ENCODE measurements at regions not wholly inside any gene's neighbourhood (a gene's known extent, or its start where the extent isn't known, plus 50 kb on each side); places are given as distances from the start of the nearest gene placed in this dataset.
"Not testable (repeated sequence)": the region's sequence is repeated elsewhere in the genome, so short reads cannot be mapped to it uniquely, and the experiment has no call there.

DNA sequence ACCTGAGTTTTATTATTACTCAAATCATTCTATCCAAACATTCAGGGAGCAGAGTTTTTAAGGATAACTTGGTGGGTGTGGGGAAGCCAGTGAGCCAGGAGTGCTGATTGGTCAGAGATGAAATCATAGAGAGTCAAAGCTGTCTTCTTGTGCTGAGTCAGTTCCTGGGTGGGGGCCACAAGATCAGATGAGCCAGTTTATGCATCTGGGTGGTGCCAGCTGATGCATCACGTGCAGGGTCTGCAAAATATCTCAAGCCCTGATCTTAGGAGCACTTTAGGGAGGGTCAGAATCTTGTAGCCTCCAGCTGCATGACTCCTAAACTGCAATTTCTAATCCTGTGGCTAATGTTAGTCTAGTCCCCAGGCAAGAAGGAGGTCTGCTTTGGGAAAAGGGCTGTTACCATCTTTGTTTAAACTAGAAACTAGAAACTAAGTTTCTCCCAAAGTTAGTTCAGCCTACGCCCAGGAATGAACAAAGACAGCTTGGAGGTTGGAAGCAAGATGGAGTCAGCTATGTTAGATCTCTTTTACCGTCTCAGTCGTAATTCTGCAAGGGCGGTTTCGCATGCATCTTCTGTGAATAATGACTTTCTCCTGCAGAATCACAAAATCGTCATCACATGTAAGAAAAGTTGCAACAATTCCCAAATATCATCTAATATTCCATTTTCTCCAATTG, 97.5 kb downstream of the ZNF664 start:
- DNase-seq (ENCODE audit: low read depth) = not testable (repeated sequence)

DNA sequence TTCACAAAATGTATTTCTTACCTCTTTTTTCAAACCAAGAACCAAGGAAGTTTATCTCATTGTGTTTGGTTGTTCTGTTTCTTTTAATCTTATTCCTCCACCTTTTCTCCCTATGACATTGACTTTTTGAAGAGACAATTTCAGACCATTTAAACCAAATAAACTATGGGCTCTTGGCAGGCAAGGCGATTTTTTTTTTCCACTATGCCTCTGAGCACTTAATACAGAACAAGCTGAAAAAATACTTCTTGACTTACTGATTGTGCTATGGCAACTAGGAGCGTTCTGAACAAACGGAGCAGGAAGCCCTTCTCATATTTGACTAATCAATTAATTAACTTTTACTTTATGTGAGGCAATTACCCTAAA, 98.0 kb downstream of the ZNF664 start:
- no peak for DNase-seq (ENCODE audit: low read depth)

DNA sequence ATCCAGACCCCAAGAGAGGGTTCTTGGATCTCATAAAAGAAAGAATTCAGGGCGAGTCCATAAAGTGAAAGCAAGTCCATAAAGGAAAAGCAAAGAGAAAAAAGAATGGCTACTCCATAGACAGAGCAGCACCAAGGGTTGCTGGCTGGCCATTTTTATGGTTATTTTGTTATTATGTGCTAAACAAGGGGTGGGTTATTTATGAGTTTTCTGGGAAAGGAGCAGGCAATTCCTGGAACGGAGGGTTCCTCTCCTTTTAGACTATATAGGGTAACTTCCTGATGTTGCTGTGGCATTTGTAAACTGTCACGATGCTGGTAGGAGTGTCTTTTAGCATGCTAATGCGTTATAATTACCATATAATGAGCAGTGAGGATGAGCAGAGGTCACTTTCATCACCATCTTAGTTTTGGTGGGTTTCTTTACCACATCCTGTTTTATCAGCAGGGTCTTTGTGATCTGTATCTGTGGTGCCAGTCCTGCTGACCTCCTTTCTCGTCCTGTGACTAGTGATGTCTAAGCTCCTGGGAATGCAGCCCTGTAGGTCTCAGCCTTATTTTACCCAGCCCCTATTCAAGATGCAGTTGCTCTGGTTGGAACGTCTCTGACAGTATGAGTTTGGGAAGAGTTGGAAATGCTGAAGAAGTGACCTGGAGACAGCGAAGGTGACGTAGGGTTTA, 100.5 kb downstream of the ZNF664 start:
- no peak for DNase-seq (ENCODE audit: low read depth)

DNA sequence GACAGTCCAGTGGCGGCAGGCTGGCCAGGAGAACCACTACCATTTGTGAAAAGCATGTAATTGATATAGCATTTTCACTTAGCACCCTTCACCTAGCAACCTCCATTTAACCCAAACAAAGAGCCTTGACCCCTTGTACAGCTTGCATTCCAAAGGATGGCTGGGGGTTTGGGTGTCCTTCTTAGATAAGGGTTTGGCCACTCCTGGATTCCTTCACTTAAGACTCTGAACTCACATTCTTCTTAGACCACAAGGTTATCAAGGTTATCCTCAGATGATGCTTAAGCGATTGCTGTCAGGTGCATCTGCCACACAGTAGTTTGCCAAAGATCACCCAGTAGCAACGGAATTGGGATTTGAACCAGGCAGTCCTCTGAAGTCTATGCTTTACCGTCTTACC, 102.8 kb downstream of the ZNF664 start:
- DNase-seq (ENCODE audit: low read depth) = no peak

DNA sequence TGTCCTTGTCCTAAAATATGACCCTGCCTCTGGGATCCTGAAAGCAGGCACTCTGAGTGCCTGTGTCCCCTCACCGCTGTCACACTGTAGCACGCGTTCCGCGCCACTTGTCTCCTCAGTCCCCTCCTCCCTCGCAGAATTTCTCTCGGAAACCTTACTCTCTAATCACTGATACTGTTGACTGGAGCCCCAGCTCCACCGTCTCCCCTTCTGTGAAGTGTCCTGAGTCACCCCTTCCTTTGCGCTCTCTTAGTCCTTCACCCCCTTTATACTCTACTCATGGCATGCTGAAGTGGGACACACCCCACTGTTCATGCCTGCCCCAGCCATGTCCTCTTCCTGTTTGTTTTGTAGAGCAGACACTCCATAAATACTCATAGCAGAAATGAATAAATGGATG, 104.7 kb downstream of the ZNF664 start:
- no peak for DNase-seq (ENCODE audit: low read depth)

GRCh38 chr12:124078800-124079199, 105.8 kb downstream of the ZNF664 start:
- DNase-seq (ENCODE audit: low read depth) = no peak

DNA sequence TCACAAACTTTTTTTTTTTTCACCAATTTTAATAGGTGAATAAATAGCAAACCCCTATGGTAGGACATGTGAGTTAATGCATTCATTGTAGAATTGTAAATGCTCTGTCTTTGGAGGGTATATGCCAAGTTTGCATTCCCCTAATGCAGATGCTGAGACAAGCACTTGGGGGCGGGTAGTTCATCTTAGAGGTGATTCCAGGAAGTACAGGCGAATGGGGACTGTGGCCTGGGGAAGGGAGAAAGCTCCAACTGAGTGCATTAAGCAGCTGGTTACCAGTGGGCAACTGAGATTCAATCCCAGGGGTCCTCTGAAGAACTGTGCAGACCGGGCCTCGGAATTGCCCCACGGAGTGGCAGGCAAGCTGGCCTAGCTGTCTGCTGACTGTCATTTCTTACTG, 107.6 kb downstream of the ZNF664 start:
- no peak for DNase-seq (ENCODE audit: low read depth)

- no peak for DNase-seq (ENCODE audit: low read depth)
These were observed 109.0 kb downstream of the ZNF664 start for GRCh38 chr12:124082012-124082411.

DNA sequence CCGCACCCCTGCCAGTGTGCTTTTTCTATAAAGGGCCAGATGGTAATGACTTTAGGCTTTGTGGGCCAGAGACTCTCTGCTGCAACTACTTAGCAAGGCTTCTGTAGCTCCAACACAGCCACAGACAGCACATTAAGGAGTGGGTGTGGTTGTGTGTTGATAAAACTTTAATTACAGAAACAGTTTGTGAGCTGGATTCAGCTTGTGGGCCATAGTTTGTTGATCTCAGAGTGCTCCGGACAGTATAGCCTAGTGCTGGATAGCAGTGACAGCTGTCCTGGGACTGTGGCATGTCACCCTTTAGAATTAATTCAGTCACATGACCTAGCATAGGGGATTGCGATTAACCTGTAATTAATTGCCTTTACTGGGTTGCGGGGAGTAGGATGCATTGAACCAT, 109.7 kb downstream of the ZNF664 start:
- DNase-seq (ENCODE audit: low read depth) = no peak

DNA sequence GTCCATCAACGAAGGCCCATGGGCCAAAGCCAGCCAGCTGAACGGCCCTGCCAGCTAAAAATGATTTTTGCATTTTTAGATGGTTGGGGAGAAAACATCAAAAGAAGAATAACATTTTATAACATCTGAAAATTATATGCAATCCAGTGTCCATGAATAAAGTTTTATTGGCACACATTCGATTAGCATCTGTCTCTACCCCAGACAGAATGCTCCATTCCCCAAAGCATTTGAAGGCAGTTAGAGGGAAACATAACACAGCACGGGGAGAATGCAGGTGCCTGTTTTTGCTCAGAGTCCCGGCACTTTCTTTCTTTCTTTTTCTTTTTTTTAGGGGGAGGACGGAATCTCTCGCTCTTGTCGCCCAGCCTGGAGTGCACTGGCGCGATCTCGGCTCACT, 110.7 kb downstream of the ZNF664 start:
- DNase-seq (ENCODE audit: low read depth) = no peak

DNA sequence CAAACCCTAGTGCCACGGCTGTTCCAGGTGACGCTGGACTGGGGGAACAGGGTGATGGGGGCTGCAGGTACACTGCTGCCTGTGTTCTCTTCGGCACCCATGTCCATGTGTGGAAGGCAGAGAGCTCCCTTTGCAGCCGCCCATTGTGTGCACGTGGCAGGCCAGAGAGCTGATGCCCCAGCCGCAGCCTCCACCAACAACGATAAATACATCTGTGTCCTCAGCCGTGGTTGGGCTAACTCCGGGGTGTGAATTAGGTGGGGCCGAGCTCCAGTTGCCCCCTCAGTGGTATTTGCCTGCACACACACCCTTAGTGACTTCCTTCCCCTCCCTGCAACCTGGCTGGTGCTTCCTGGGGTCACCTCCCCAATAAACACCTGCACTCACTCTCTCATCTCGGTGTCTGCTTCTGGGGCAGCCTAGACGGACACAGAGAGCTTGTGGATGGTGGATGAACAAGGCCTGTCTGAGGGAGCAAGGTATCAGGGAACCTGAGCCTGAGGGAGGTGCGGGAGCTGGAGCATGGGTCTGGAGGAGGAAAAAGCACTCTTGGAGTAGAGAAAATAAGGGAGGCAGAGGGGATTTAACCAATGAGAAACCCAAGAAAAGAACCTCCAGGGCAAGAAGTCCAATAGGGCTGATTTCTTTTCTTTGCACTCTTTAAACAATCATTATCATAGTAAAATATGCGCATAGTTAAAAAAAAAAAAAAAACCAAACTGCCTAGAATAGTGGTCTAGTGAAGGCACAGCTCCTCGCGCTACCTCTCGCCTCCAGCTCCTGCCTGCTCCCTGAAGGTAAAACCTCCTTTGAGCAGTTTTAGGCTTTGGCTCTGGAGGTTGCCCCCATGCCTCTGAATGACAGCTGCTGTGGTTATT, 112.6 kb downstream of the ZNF664 start:
- DNase-seq (ENCODE audit: low read depth) = no peak

- no peak for DNase-seq (ENCODE audit: low read depth)
These were observed 113.4 kb downstream of the ZNF664 start for GRCh38 chr12:124086299-124086898.

- no peak for DNase-seq (ENCODE audit: low read depth)
These were observed 114.4 kb downstream of the ZNF664 start for GRCh38 chr12:124087266-124088051.

DNA sequence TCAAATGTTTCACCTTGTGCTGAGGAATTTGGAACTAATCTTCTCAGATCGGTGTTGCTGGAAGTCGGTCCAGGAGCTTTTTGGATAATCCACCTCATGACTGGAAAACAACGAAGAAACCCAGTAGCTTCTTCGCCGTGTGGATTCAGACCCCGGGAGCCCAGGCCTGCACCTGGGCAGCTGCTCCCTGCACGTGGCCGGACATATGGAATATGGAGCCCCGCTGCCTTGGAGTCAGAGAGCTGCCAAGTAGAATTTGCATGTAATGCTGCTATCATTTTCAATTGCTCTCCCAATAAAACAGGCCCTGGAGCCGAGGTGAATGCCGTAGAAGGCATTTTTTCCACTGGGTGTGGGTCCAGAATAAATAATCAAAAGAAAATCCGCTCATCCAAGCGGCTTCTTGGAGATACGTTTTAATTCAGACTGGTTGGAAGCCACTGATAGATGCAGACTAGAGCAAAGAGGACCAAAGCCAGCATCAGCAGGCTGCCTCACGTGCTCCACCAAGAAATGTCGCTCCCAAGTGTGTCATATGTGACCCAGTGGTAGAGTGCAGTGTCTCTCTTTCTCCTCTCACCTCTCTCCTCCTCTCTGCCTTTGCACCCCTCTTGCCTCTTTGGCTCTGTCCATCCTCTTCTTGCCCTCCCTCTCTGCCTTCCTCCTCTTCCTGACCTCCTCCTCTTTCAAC, 115.3 kb downstream of the ZNF664 start:
- DNase-seq (ENCODE audit: low read depth) = no peak

DNA sequence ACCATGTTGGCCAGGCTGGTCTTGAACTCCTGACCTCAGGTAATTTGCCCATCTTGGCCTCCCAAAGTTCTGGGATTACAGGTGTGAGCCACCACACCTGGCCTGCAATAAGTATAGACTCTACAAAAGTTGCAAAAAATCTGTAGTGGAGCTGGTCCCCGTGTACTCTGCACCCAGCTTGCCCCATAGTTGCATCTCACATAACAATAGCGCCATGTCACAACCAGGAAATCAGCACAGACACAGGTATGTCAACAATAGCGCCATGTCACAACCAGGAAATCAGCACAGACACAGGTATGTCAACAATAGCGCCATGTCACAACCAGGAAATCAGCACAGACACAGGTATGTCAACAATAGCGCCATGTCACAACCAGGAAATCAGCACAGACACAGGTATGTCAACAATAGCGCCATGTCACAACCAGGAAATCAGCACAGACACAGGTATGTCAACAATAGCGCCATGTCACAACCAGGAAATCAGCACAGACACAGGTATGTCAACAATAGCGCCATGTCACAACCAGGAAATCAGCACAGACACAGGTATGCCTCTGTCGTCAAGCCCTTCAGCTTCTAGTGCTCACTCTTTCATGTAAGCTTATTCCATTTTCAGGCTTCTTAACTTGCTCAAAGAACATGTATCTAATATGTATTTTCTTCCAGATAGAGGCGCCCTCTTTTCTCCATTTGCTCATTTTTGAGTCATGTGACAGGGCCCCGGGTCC, 116.3 kb downstream of the ZNF664 start:
- DNase-seq (ENCODE audit: low read depth) = not testable (repeated sequence)

DNA sequence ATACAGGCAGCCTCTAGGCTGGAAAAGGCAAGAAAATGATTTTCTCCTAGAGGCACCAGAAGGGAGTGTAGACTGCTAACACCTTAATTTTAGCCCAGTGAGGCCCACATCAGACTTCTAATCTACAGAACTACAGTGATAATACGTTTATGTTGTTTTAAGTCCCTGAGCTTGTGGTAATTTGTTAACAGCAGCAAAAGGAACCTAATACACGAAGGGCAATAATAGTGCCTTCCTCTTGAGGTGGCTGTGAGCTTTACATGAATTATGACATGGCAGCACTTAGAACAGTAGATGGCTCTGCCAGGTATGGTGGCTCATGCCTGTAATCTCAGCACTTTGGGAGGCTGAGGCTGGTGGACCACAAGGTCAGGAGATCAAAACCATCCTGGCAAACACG, 118.8 kb downstream of the ZNF664 start:
- no peak for DNase-seq (ENCODE audit: low read depth)

GRCh38 chr12:124092532-124092931, 119.5 kb downstream of the ZNF664 start:
- not testable (repeated sequence) for DNase-seq (ENCODE audit: low read depth)

DNA sequence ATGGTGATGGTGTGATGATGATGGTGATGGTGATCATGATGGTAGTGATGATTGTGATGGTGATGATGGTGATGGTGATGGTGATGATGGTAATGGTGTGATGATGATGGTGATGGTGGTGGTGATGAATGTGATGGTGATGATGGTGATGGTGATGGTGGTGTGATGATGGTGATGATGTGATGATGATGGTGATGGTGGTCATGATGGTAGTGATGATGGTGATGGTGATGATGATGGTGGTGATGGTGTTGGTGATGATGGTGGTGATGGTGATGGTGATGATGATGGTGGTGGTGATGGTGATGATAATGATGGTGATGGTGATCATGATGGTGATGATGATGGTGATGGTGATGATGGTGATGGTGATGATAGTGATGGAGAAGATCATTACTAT, 120.3 kb downstream of the ZNF664 start:
- DNase-seq (ENCODE audit: low read depth) = no peak

GRCh38 chr12:124094188-124094587, 121.2 kb downstream of the ZNF664 start:
- no peak for DNase-seq (ENCODE audit: low read depth)

DNA sequence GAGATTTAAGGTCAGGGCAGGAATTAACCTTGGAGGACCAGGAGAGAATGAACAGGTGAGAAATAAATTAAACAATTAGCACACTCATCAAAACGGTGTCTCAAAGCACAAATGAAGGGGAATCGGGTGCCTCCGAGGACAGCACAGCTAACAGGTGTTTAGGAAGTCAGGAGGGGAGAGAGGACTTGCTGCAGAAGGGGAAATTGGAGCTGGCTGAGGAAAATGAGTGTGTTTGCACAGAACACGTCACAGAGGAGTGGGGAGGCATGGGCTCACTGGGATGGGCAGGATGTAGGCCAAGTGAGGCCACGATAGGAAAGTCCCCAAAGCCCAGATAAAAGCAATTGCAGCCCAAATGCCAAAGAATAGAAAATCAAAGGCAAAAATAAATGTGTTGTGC, 121.7 kb downstream of the ZNF664 start:
- no peak for DNase-seq (ENCODE audit: low read depth)

GRCh38 chr12:124096109-124096508, 123.1 kb downstream of the ZNF664 start:
- DNase-seq (ENCODE audit: low read depth) = no peak
